ES-I3 (cell line): ENCODE measurements at regions not wholly inside any gene's neighbourhood (a gene's known extent, or its start where the extent isn't known, plus 50 kb on each side); places are given as distances from the start of the nearest gene placed in this dataset.
"Not testable (repeated sequence)": the region's sequence is repeated elsewhere in the genome, so short reads cannot be mapped to it uniquely, and the experiment has no call there.

Experiments
- H3K36me3 ChIP-seq: 2 replicates; pipeline ENCODE4 v1.6.1; 2013; ENCODE audit warnings: mild to moderate bottlenecking, low read length, control low read depth, moderate library complexity; ENCODE audit not compliant: insufficient read depth
- H3K4me1 ChIP-seq: 2 replicates; pipeline ENCODE4 v1.6.1; 2013; ENCODE audit warnings: mild to moderate bottlenecking, control low read depth, low read length; ENCODE audit not compliant: insufficient read depth
- H3K9ac ChIP-seq: 2 replicates; pipeline ENCODE4 v1.6.1; 2013; ENCODE audit warnings: low read depth, mild to moderate bottlenecking, low read length, moderate library complexity
- H3K9me3 ChIP-seq: 2 replicates; pipeline ENCODE4 v1.6.1; 2013; ENCODE audit warnings: mild to moderate bottlenecking, low read length, moderate library complexity; ENCODE audit not compliant: control insufficient read depth, insufficient read depth

DNA sequence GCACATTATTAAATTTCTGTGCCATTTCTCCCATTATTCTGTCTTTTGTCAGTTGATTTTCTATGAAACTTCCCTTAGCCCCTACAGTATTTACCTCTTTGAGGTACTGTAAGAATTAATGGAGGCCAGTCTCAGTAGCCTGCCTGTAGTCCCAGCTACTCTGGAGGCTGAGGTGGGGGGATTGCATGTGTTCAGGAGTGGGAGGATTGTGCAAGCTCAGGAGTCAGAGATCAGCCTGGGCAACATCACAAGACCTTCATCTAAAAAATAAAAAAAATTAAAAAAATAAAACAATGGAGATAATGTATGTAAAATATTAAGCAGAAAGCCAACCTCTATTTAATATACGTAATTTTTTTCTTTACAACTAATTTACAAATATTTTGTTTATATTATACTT lies 77.8 kb downstream of the OR2B2 start:
- H3K4me1 ChIP-seq = peaks cover 3% of the 10 kb centered on the region; the same call in 1 of the 2 replicates
- no peaks in the 10 kb centered on the region for H3K36me3 ChIP-seq
- peaks cover under 1% of the 10 kb centered on the region; the same call in 1 of the 2 replicates for H3K9me3 ChIP-seq
- H3K9ac ChIP-seq = no peak overlapping the region

- H3K9ac ChIP-seq = peak overlapping the region; percentile 39
- not testable (repeated sequence) for H3K4me1 ChIP-seq, H3K36me3 ChIP-seq, H3K9me3 ChIP-seq
These were observed 80.6 kb downstream of the OR2B2 start for GRCh38 chr6:27831434-27832081.

DNA sequence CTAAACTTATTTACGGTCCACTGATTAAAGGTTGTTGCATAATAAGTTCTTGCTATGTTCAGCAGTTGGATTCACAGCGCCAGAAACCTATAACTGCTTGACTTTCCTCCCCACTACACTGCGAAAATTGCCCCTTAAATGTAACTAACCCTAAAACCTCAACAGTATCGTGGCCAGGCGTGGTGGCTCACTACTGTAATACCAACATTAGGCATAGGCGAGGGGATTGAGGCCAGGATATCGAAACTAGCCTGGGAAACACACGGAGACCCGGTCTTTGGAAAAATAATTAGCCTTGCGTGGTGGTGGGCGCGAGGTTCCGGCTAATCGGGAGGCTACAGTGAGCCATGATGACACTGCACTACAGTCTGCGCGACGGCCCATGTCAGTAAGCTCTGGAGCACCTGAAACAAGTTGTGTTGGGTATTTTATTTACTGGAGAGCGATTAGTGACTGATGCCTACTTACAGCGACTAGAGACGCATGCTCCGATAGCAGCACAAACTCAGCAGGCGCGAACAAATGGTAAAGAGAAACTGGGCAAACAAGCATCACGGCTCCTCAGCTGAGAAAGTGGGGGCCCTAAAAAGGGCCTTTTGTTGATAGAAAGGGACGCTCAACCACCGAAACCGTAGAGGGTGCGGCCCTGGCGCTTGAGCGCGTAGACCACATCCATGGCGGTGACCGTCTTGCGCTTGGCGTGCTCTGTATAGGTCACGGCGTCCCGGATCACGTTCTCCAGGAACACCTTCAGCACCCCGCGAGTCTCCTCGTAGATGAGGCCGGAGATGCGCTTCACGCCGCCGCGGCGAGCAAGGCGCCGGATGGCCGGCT lies 81.4 kb downstream of the OR2B2 start:
- not testable (repeated sequence) for H3K9me3 ChIP-seq, H3K4me1 ChIP-seq, H3K36me3 ChIP-seq
- H3K9ac ChIP-seq = peak overlapping the region; percentile 91

DNA sequence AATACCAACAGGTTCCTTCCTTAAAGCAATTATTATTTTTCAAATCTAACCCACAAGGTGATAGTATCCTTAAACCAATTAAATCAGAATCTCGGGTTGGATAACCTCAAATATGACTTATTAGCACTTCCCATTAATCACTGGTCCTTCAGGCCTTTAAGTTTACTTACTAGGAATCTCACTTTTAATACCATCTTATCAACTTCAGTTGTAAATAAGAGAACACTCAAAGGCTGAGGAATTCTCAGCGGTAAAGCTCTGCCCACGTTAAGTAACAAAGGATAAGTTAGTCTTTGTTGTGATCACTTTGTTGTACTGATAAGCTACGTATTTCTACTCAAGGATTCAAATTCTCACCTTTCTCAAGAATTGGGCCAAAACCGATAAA lies 82.0 kb downstream of the OR2B2 start:
- H3K4me1 ChIP-seq = peaks cover 3% of the 10 kb centered on the region; the same call in 1 of the 2 replicates
- H3K9me3 ChIP-seq = peaks cover 8% of the 10 kb centered on the region; the same call in 1 of the 2 replicates
- peaks cover 6% of the 10 kb centered on the region; the same call in 1 of the 2 replicates for H3K36me3 ChIP-seq
- peak overlapping the region; percentile 91 for H3K9ac ChIP-seq

- Histone ChIP-seq H3K9me3 (peaks cover 8% of the 10 kb centered on the region; the same call in 1 of the 2 replicates), H3K36me3 (peaks cover 6% of the 10 kb centered on the region; the same call in 1 of the 2 replicates), H3K4me1 (peaks cover 3% of the 10 kb centered on the region; the same call in 1 of the 2 replicates), H3K9ac (peak overlapping the region; percentile 91)
These were observed 82.6 kb downstream of the OR2B2 start for GRCh38 chr6:27829453-27830211.

GRCh38 chr6:27827477-27827876 lies 84.7 kb downstream of the OR2B2 start:
- H3K9ac ChIP-seq, H3K36me3 ChIP-seq, H3K4me1 ChIP-seq, H3K9me3 ChIP-seq: not testable (repeated sequence)

DNA sequence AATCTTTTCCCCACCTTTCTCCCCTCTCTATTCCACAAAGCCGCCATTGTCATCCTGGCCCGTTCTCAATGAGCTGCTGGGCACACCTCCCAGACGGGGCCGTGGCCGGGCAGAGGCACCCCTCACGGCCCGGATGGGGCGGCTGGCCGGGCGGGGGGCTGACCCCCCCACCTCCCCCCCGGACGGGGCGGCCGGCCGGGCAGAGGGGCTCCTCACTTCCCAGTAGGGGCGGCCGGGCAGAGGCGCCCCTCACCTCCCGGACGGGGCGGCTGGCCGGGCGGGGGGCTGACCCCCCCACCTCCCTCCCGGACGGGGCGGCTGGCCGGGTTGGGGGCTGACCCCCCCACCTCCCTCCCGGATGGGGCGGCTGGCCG lies 85.6 kb downstream of the OR2B2 start:
- not testable (repeated sequence) for H3K9me3 ChIP-seq, H3K4me1 ChIP-seq, H3K9ac ChIP-seq, H3K36me3 ChIP-seq

DNA sequence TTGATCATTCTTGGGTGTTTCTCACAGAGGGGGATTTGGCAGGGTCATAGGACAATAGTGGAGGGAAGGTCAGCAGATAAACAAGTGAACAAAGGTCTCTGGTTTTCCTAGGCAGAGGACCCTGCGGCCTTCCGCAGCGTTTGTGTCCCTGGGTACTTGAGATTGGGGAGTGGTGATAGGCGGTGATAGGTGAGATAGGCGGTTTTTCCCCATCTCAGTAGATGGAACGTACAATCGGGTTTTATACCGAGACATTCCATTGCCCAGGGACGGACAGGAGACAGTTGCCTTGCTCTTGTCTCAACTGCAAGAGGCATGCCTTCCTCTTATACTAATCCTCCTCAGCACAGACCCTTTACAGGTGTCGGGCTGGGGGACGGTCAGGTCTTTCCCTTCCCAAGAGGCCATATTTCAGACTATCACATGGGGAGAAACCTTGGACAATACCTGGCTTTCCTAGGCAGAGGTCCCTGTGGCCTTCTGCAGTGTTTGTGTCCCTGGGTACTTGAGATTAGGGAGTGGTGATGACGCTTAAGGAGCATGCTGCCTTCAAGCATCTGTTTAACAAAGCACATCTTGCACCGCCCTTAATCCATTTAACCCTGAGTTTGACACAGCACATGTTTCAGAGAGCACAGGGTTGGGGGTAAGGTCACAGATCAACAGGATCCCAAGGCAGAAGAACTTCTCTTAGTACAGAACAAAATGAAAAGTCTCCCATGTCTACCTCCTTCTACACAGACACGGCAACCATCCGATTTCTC lies 86.2 kb downstream of the OR2B2 start:
- H3K9me3 ChIP-seq, H3K36me3 ChIP-seq, H3K4me1 ChIP-seq: not testable (repeated sequence)
- peak overlapping the region; percentile 33; the same call in 1 of the 2 replicates for H3K9ac ChIP-seq

DNA sequence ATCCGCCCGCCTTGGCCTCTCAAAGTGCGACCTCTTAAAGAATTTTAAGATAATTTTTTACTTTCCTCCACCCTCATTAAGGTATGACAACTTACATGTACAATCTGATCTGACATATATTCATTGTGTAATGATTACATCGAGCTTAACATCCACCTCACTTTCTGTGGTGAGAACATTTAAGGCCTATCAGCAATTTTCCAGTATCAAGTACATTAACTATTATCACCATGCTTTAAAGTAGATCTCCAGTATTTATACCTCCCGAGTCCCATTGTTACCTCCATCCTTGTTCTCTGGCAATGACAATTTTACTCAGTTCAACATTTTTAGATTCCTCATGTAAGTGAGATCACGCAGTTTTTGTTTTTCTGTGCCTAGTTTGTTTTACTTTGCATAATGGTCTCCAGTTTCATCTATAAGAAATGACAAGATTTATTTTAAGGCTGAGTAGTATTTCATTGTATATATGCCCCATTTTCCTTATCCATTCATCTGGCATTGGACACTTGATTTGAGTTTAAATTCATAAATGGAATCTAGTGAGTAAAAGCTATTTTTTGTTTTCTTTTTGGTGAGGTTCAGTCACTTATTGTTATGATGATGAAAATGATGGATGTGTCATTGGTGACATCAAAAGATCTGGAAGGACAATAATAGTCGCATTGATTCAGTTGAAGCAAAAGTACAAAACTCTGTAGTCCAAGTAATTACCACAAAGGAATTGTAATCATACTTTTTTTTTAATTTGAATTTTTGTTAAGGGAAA lies 87.0 kb downstream of the OR2B2 start:
- Histone ChIP-seq H3K4me1 (no peaks in the 10 kb centered on the region), H3K9me3 (peaks cover 8% of the 10 kb centered on the region; the same call in 1 of the 2 replicates), H3K9ac (peak overlapping the region; percentile 99), H3K36me3 (peaks cover 6% of the 10 kb centered on the region; the same call in 1 of the 2 replicates)

DNA sequence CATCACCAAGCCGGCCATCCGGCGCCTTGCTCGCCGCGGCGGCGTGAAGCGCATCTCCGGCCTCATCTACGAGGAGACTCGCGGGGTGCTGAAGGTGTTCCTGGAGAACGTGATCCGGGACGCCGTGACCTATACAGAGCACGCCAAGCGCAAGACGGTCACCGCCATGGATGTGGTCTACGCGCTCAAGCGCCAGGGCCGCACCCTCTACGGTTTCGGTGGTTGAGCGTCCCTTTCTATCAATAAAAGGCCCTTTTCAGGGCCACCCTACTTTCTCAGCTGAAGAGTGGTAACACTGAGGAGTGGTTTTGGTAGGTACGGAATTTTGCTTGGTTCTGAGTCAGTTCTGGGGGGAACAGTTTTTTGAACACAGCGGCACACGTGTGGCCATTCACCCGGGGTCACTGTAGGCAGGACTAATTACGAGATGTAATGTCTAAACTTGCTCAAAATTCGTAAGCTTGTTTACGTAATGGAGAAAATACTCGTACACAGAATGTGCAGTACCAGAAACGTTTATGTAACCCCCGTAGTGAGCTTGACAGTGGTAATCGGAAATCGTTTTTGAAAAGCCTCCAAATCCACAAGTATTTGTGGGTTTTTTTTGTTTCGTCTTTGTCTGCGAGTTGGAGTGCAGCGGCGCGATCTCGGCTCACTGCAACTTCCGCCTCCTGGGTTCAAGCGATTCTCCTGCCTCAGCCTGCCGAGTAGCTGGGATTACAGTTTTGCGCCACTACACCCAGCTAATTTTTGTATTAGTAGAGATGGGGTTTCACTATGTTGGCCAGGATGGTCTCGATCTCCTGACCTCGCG lies 87.8 kb downstream of the OR2B2 start:
- not testable (repeated sequence) for H3K36me3 ChIP-seq, H3K9me3 ChIP-seq, H3K4me1 ChIP-seq
- peak overlapping the region; percentile 99 for H3K9ac ChIP-seq

GRCh38 chr6:27823714-27824210 lies 88.4 kb downstream of the OR2B2 start:
- H3K4me1 ChIP-seq, H3K36me3 ChIP-seq, H3K9me3 ChIP-seq: not testable (repeated sequence)
- H3K9ac ChIP-seq = peak overlapping the region; percentile 79; the same call in 1 of the 2 replicates

- no peaks in the 10 kb centered on the region for H3K4me1 ChIP-seq
- no peaks in the 10 kb centered on the region for H3K9me3 ChIP-seq
- 0 out of 2 replicates have a peak overlapping the region, but pooled peaks have one; percentile 68 for H3K9ac ChIP-seq
- H3K36me3 ChIP-seq = no peaks in the 10 kb centered on the region
These were observed 95.3 kb downstream of the OR2B2 start for GRCh38 chr6:27816906-27817305.
